ENCODE measurements at regions not wholly inside any gene's neighbourhood (a gene's known extent, or its start where the extent isn't known, plus 50 kb on each side); places are given as distances from the start of the nearest gene placed in this dataset.

- Mint-ChIP-seq H3K27ac (no peak overlapping the region), H3K36me3 (no peaks in the 10 kb centered on the region), H3K4me3 (no peak overlapping the region), H3K9me3 (no peaks in the 10 kb centered on the region), H3K27me3 (ENCODE audit: low read depth in 2 of 2) (no peaks in the 10 kb centered on the region), H3K4me1 (no peaks in the 10 kb centered on the region)
- intact Hi-C loops (cut with micrococcal nuclease): no loop called here
- H3K27ac ChIP-seq (ENCODE audit: low read length): no peak overlapping the region
- H3K36me3 ChIP-seq (ENCODE audit: control insufficient read depth, insufficient read depth, low read length): no peaks in the 10 kb centered on the region
- 98% methylated on average over 4 of the region's 4 CpGs for WGBS (ENCODE audit: insufficient coverage)
- H3K27me3 ChIP-seq (ENCODE audit: control insufficient read depth, insufficient read depth, low read length): no peaks in the 10 kb centered on the region
- TF ChIP-seq, protein P1, sequence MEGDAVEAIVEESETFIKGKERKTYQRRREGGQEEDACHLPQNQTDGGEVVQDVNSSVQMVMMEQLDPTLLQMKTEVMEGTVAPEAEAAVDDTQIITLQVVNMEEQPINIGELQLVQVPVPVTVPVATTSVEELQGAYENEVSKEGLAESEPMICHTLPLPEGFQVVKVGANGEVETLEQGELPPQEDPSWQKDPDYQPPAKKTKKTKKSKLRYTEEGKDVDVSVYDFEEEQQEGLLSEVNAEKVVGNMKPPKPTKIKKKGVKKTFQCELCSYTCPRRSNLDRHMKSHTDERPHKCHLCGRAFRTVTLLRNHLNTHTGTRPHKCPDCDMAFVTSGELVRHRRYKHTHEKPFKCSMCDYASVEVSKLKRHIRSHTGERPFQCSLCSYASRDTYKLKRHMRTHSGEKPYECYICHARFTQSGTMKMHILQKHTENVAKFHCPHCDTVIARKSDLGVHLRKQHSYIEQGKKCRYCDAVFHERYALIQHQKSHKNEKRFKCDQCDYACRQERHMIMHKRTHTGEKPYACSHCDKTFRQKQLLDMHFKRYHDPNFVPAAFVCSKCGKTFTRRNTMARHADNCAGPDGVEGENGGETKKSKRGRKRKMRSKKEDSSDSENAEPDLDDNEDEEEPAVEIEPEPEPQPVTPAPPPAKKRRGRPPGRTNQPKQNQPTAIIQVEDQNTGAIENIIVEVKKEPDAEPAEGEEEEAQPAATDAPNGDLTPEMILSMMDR (IDR thresholded peaks at IDR 0.05): no peak
- ATAC-seq (no peak), DNase-seq (no peak)
- H3K9me3 ChIP-seq (ENCODE audit: control insufficient read depth, insufficient read depth, low read length): no peaks in the 10 kb centered on the region
- no peaks in the 10 kb centered on the region for H3K4me1 ChIP-seq (ENCODE audit: control insufficient read depth, insufficient read depth, low read length)
- no peak overlapping the region for H3K4me3 ChIP-seq (ENCODE audit: low read length)
Measured at GRCh38 chr4:17197070-17197469, 298.6 kb upstream of the LDB2 start.

DNA sequence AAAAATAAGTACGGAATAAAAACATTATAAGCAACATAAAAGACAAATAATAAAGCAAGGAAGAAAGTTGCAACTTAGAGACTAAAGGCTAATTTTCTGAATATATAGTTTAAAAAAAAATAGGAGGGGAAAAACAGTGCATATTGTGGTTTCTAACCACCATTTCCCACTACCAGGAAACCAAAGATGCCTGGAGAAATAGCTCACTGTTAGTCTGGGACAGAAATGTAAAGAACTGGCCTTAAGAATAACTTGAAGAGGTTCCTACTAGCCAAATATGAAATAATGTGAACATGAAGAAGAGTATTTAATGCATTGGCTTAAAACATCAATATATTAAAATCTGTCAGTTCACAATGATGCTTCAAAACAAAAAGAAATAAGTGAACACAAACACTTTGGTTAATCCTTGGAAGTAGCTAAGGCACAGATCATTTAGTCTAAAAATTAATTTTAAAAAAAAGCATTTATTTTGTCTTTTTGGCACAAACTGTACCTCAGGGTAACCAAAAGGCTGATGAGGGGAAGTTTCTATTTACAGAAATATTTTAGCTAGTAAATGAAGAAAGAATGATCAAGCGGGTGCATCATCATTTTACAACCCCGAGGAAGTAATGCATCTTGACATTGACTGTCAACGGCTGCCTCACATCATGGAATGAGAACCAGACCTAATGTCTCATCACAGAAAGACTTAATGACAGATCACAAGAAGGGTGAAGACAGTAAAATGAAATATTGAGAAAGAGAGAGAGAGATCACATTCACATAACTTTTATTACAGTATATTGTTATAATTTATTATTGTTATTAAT lies 297.2 kb upstream of the LDB2 start:
- no peaks in the 10 kb centered on the region for H3K36me3 ChIP-seq (ENCODE audit: control insufficient read depth, insufficient read depth, low read length)
- H3K9me3 Mint-ChIP-seq: peaks cover 0 to 2% of the 10 kb centered on the region in 2 donors
- no peaks in the 10 kb centered on the region for H3K4me1 Mint-ChIP-seq
- 95% methylated on average over 3 of the region's 4 CpGs for WGBS (ENCODE audit: insufficient coverage)
- no peak for ATAC-seq
- H3K4me1 ChIP-seq (ENCODE audit: control insufficient read depth, insufficient read depth, low read length): no peaks in the 10 kb centered on the region
- H3K27me3 ChIP-seq (ENCODE audit: control insufficient read depth, insufficient read depth, low read length): no peaks in the 10 kb centered on the region
- TF ChIP-seq, protein P1 (IDR thresholded peaks at IDR 0.05): no peak
- H3K4me3 Mint-ChIP-seq: no peak overlapping the region
- no peak overlapping the region for H3K27ac ChIP-seq (ENCODE audit: low read length)
- H3K27ac Mint-ChIP-seq: no peak overlapping the region
- no peak overlapping the region for H3K4me3 ChIP-seq (ENCODE audit: low read length)
- intact Hi-C loops (cut with micrococcal nuclease): no loop called here
- H3K36me3 Mint-ChIP-seq: no peaks in the 10 kb centered on the region
- no peaks in the 10 kb centered on the region for H3K9me3 ChIP-seq (ENCODE audit: control insufficient read depth, insufficient read depth, low read length)
- H3K27me3 Mint-ChIP-seq (ENCODE audit: low read depth in 2 of 2): no peaks in the 10 kb centered on the region
- no peak for DNase-seq

DNA sequence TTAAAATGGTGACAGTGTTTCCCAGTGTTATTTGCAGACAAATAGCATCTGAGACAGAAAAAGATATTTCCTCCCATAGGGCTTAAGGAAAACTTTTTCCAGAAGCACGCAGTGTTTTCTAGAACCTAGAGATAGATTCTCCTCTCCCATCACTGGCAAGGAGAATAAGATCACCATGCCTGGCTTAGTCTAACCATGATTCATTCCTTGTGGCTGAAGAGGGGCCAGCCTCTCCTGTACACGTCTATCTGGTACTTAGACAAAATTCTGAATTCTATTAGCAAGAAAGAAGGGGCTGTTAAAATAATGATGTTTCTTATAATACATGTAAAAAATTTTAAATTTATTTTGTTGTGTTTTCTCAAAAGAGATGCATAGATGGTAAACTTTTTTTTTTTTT lies 296.1 kb upstream of the LDB2 start:
- H3K36me3 ChIP-seq (ENCODE audit: control insufficient read depth, insufficient read depth, low read length): no peaks in the 10 kb centered on the region
- Mint-ChIP-seq H3K27ac (no peak overlapping the region), H3K36me3 (no peaks in the 10 kb centered on the region), H3K4me1 (no peaks in the 10 kb centered on the region), H3K4me3 (no peak overlapping the region), H3K27me3 (ENCODE audit: low read depth in 2 of 2) (no peaks in the 10 kb centered on the region), H3K9me3 (peaks cover 0 to 7% of the 10 kb centered on the region in 2 donors)
- TF ChIP-seq, protein P1 (IDR thresholded peaks at IDR 0.05): no peak
- no peak overlapping the region for H3K27ac ChIP-seq (ENCODE audit: low read length)
- no peak overlapping the region for H3K4me3 ChIP-seq (ENCODE audit: low read length)
- no peak for DNase-seq
- H3K9me3 ChIP-seq (ENCODE audit: control insufficient read depth, insufficient read depth, low read length): no peaks in the 10 kb centered on the region
- no peaks in the 10 kb centered on the region for H3K27me3 ChIP-seq (ENCODE audit: control insufficient read depth, insufficient read depth, low read length)
- intact Hi-C loops (cut with micrococcal nuclease): no loop called here
- no peaks in the 10 kb centered on the region for H3K4me1 ChIP-seq (ENCODE audit: control insufficient read depth, insufficient read depth, low read length)
- ATAC-seq: no peak
- WGBS (ENCODE audit: insufficient coverage): 75% methylated on average over 1 of the region's 2 CpGs

DNA sequence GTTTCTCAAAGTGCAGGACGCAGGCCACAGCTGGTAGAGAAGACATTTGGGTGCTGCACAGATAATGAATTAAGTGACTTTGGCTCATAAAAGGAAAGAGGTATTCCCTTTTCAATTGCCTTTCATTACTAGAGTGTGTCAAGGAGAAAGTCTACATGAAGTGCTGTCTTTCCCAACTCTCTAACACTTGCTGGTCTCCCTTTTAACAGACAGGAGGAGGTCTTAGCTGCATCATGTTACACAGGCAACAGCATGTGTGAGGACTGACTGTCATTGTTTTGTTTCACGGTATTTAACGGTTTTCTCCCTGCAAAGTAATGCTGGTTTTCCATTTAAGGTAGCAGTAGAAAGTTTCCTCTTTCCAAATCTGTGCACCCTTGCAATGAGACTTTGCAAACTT lies 291.3 kb upstream of the LDB2 start:
- Mint-ChIP-seq H3K27ac (no peak overlapping the region), H3K36me3 (no peaks in the 10 kb centered on the region), H3K9me3 (peaks cover 5 to 11% of the 10 kb centered on the region in 2 donors), H3K4me3 (no peak overlapping the region), H3K4me1 (no peaks in the 10 kb centered on the region), H3K27me3 (ENCODE audit: low read depth in 2 of 2) (peaks cover 0 to 2% of the 10 kb centered on the region in 2 donors)
- no peaks in the 10 kb centered on the region for H3K27me3 ChIP-seq (ENCODE audit: control insufficient read depth, insufficient read depth, low read length)
- no peaks in the 10 kb centered on the region for H3K36me3 ChIP-seq (ENCODE audit: control insufficient read depth, insufficient read depth, low read length)
- H3K9me3 ChIP-seq (ENCODE audit: control insufficient read depth, insufficient read depth, low read length): no peaks in the 10 kb centered on the region
- intact Hi-C loops (cut with micrococcal nuclease): no loop called here
- no peak for DNase-seq
- TF ChIP-seq, protein P1 (IDR thresholded peaks at IDR 0.05): no peak
- no peak overlapping the region for H3K27ac ChIP-seq (ENCODE audit: low read length)
- no peak for ATAC-seq
- no peak overlapping the region for H3K4me3 ChIP-seq (ENCODE audit: low read length)
- H3K4me1 ChIP-seq (ENCODE audit: control insufficient read depth, insufficient read depth, low read length): no peaks in the 10 kb centered on the region
- WGBS (ENCODE audit: insufficient coverage): 83% methylated on average over 2 of the region's 3 CpGs
